ENCODE measurements at regions not wholly inside any gene's neighbourhood (a gene's known extent, or its start where the extent isn't known, plus 50 kb on each side); places are given as distances from the start of the nearest gene placed in this dataset.

DNA sequence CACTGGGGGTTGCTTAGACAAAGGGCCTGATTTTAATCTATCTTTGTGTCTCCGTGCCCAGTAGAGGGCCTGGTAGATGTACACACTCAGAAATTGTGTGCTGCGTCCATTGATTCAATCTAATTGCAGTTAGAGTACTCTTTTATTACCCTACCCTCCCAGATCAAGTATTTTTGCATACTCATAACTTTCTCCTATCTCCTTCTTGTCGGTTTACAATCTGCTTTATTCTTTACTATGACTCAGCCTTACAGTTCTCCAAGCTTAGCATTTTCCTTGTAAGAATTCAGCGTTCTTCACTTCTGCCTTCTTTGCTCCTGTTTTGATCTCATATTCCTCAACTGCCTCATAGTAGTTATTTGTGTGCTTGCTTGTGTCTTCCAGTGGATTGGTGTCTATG is 124.5 kb upstream of the ARRDC4 start:
- H3K4me3 ChIP-seq (ENCODE audit: control insufficient read depth, low read depth, low read length): no peak overlapping the region
- DNase-seq (ENCODE audit: low read depth): no peak
- TF ChIP-seq CTCF (IDR thresholded peaks at IDR 0.05; ENCODE audit: control insufficient read depth, insufficient read depth, low read depth, low read length, missing control alignments): no peak

DNA sequence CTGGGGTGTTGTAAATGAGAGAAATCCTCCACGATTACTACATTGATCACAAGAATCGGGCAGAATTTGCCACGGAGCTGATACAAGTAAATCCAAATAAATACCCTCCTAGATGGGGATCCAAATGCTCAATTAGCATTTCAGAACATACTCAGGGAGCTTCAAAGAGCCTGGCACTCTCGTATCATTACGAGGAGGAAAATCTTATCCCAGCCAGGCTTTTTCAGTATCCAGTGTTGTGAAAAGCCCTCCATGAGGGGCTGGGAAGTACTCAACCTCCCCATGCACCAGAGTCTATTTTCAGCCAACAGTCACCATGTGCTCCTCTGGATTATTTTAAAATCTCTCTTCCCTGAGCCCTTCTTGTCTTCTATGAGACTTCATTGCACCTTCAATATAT is 122.6 kb upstream of the ARRDC4 start:
- DNase-seq (ENCODE audit: low read depth): no peak
- H3K4me3 ChIP-seq (ENCODE audit: control insufficient read depth, low read depth, low read length): no peak overlapping the region
- TF ChIP-seq CTCF (IDR thresholded peaks at IDR 0.05; ENCODE audit: control insufficient read depth, insufficient read depth, low read depth, low read length, missing control alignments): no peak

- no peak for DNase-seq (ENCODE audit: low read depth)
- TF ChIP-seq CTCF (IDR thresholded peaks at IDR 0.05; ENCODE audit: control insufficient read depth, insufficient read depth, low read depth, low read length, missing control alignments): no peak
- H3K4me3 ChIP-seq (ENCODE audit: control insufficient read depth, low read depth, low read length): no peak overlapping the region
These were observed 121.8 kb upstream of the ARRDC4 start for GRCh38 chr15:97838606-97839210.

DNA sequence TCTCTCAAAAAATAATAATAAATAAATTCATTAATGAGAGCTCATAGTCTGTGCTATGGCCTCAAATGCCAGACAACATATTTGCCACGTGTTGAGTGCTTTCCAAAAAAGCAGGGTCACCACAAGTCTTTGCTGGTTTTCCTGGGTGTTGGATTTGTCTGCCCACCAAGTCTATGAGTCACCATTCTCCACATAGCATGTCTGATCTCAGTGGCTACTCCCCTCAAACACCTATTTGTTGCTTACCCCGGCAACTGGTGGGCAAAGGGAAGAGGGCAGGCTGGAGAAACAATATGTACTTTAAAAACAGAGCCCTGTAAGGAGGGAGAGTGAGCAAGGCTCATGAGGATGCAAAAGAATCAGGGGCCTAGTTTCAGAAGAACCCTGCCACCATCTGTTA is 120.0 kb upstream of the ARRDC4 start:
- no peak for TF ChIP-seq CTCF (IDR thresholded peaks at IDR 0.05; ENCODE audit: control insufficient read depth, insufficient read depth, low read depth, low read length, missing control alignments)
- H3K4me3 ChIP-seq (ENCODE audit: control insufficient read depth, low read depth, low read length): no peak overlapping the region
- DNase-seq (ENCODE audit: low read depth): no peak

DNA sequence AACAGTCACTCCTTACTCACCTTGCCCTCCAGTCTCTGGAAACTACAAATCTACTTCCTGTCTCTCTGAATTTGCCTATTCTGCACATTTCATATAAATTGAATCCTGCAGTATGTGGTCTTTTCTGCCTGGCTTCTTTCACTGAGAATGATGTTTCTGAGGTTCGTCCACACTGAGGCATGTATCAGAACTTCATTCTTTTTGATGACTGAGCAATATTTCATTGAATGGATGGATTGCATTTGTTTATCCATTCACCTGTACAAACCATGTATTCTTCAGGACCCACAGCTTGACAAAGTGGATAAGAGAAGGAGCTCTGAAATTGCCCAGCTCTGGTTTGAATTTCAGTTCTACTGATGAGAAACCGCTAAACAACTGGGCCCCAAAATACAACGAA is 118.9 kb upstream of the ARRDC4 start:
- no peak for TF ChIP-seq CTCF (IDR thresholded peaks at IDR 0.05; ENCODE audit: control insufficient read depth, insufficient read depth, low read depth, low read length, missing control alignments)
- no peak for DNase-seq (ENCODE audit: low read depth)
- no peak overlapping the region for H3K4me3 ChIP-seq (ENCODE audit: control insufficient read depth, low read depth, low read length)

GRCh38 chr15:97849183-97849582 is 111.3 kb upstream of the ARRDC4 start:
- DNase-seq (ENCODE audit: low read depth): no peak
- no peak overlapping the region for H3K4me3 ChIP-seq (ENCODE audit: control insufficient read depth, low read depth, low read length)
- TF ChIP-seq CTCF (IDR thresholded peaks at IDR 0.05; ENCODE audit: control insufficient read depth, insufficient read depth, low read depth, low read length, missing control alignments): no peak

DNA sequence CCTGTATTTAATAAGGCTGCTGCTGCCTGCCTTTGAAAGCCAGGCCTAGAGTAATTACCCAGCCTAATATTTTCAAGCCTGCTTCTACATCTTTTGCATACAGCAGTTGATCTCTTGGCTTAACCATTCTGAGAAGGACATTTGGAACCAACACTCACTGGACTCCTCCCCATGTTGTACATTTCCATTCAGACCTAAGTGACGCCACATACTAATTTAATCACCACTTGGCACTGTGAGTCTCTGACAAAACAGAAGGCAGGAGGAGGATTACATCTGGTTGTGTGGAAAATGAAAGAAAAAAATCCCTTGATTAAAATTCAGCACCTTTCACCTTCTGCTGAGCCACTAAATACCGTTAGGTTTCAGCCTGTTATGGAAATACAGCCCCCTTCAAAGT is 102.2 kb upstream of the ARRDC4 start:
- DNase-seq (ENCODE audit: low read depth): no peak
- no peak for TF ChIP-seq CTCF (IDR thresholded peaks at IDR 0.05; ENCODE audit: control insufficient read depth, insufficient read depth, low read depth, low read length, missing control alignments)
- no peak overlapping the region for H3K4me3 ChIP-seq (ENCODE audit: control insufficient read depth, low read depth, low read length)

Measured in AG09309 (cell line).